ENCODE measurements at regions not wholly inside any gene's neighbourhood (a gene's known extent, or its start where the extent isn't known, plus 50 kb on each side); places are given as distances from the start of the nearest gene placed in this dataset.

GRCh38 chr11:23780231-23780630 lies 716.6 kb upstream of the LUZP2 start:
- TF ChIP-seq CTCF (IDR thresholded peaks at IDR 0.05) (no peak), POLR2A (IDR thresholded peaks at IDR 0.05) (no peak)
